HepG2 (cell line): ENCODE measurements at regions not wholly inside any gene's neighbourhood (a gene's known extent, or its start where the extent isn't known, plus 50 kb on each side); places are given as distances from the start of the nearest gene placed in this dataset.

ENCODE experiments used
- CEBPG ChIP-seq: IDR thresholded peaks from 2 replicates; pipeline ENCODE4 v1.6.1; 2016
- GTF2F1 ChIP-seq: fragments of 150-350 bp; IDR thresholded peaks from 2 replicates; pipeline ENCODE4 v1.6.1; 2014; ENCODE audit warnings: low read length
- NR2F1 ChIP-seq, 2 experiments: fragments of 450-650 bp in 1 of 2; formaldehyde crosslinking in 1 of 2; IDR thresholded peaks; 2 replicates each; pipeline versions ENCODE4 v1.5.0 to v1.6.1; 2016 to 2020; ENCODE audit warnings: mild to moderate bottlenecking in 1 of 2, missing compliant biosample characterization in 1 of 2, missing genetic modification reagents in 1 of 2, moderate library complexity in 1 of 2
- THRA ChIP-seq: sonication (generic); formaldehyde crosslinking; IDR thresholded peaks from 2 replicates; pipeline ENCODE4 v1.4.0; 2020; ENCODE audit warnings: missing genetic modification reagents, borderline replicate concordance
- U2AF2 ChIP-seq: fragments of 200-400 bp; formaldehyde crosslinking; IDR thresholded peaks from 2 replicates; pipeline ENCODE4 v1.6.1; 2017; ENCODE audit warnings: low read depth, mild to moderate bottlenecking, low read length
- ZNF513 ChIP-seq: sonication (generic); formaldehyde crosslinking; conservative IDR thresholded peaks from 2 replicates; pipeline ENCODE4 v1.5.0; 2020; ENCODE audit warnings: missing genetic modification reagents
- TF ChIP-seq, protein P1 (sequence below): sonication (generic); formaldehyde crosslinking; conservative IDR thresholded peaks from 2 replicates; pipeline ENCODE4 v1.4.0; 2020; ENCODE audit warnings: mild to moderate bottlenecking, missing genetic modification reagents, moderate library complexity

- TF ChIP-seq NR2F1 (CRISPR knock-in tag; IDR thresholded peaks at IDR 0.05) (no peak), U2AF2 (no peak), GTF2F1 (no peak), ZNF513 (CRISPR knock-in tag) (no peak), CEBPG (CRISPR knock-in tag) (no peak), THRA (CRISPR knock-in tag) (no peak)
- TF ChIP-seq, protein P1, sequence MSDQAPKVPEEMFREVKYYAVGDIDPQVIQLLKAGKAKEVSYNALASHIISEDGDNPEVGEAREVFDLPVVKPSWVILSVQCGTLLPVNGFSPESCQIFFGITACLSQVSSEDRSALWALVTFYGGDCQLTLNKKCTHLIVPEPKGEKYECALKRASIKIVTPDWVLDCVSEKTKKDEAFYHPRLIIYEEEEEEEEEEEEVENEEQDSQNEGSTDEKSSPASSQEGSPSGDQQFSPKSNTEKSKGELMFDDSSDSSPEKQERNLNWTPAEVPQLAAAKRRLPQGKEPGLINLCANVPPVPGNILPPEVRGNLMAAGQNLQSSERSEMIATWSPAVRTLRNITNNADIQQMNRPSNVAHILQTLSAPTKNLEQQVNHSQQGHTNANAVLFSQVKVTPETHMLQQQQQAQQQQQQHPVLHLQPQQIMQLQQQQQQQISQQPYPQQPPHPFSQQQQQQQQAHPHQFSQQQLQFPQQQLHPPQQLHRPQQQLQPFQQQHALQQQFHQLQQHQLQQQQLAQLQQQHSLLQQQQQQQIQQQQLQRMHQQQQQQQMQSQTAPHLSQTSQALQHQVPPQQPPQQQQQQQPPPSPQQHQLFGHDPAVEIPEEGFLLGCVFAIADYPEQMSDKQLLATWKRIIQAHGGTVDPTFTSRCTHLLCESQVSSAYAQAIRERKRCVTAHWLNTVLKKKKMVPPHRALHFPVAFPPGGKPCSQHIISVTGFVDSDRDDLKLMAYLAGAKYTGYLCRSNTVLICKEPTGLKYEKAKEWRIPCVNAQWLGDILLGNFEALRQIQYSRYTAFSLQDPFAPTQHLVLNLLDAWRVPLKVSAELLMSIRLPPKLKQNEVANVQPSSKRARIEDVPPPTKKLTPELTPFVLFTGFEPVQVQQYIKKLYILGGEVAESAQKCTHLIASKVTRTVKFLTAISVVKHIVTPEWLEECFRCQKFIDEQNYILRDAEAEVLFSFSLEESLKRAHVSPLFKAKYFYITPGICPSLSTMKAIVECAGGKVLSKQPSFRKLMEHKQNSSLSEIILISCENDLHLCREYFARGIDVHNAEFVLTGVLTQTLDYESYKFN (CRISPR knock-in tag), result no peak
Observed at GRCh38 chr13:22773465-22773864, 407.3 kb upstream of the SGCG start (continued).
